Activated CD4-positive, alpha-beta T cell treated with anti-CD3 and anti-CD28 coated beads, Interleukin-2, amount 10 ng/mL, durations not matched to agents 7 days and 5 days (primary cell): ENCODE measurements at regions not wholly inside any gene's neighbourhood (a gene's known extent, or its start where the extent isn't known, plus 50 kb on each side); places are given as distances from the start of the nearest gene placed in this dataset.
"Not testable (repeated sequence)": the region's sequence is repeated elsewhere in the genome, so short reads cannot be mapped to it uniquely, and the experiment has no call there.

Experiments used
- CTCF ChIA-PET: fragments of 350-600 bp; sonication (Branson Sonifier 250); formaldehyde crosslinking; loops from one replicate; lab custom pipeline; 2021; ENCODE audit warnings: antibody characterized with exemption; lab: Charles Lee
- POLR2A ChIA-PET: fragments of 350-600 bp; sonication (Branson Sonifier 250); formaldehyde crosslinking; loops from one replicate; lab custom pipeline; 2021; ENCODE audit warnings: antibody characterized with exemption; lab: Charles Lee
- DNase-seq: peaks from one replicate; pipeline ENCODE4 v3.0.0-alpha.2; 2020
- H3K27ac Mint-ChIP-seq: one replicate; pipeline ENCODE4 v1.8.0; 2021; ENCODE audit warnings: mild to moderate bottlenecking, moderate library complexity, mixed read lengths
- H3K27me3 Mint-ChIP-seq: one replicate; pipeline ENCODE4 v1.8.0; 2021; ENCODE audit warnings: mixed read lengths
- H3K36me3 Mint-ChIP-seq: one replicate; pipeline ENCODE4 v1.8.0; 2021; ENCODE audit warnings: low read depth, mixed read lengths
- H3K4me1 Mint-ChIP-seq: one replicate; pipeline ENCODE4 v1.8.0; 2021; ENCODE audit warnings: mixed read lengths
- H3K4me3 Mint-ChIP-seq: one replicate; pipeline ENCODE4 v1.8.0; 2021; ENCODE audit warnings: mild to moderate bottlenecking, moderate library complexity, mixed read lengths
- H3K9me3 Mint-ChIP-seq: one replicate; pipeline ENCODE4 v1.8.0; 2021; ENCODE audit warnings: mixed read lengths

DNA sequence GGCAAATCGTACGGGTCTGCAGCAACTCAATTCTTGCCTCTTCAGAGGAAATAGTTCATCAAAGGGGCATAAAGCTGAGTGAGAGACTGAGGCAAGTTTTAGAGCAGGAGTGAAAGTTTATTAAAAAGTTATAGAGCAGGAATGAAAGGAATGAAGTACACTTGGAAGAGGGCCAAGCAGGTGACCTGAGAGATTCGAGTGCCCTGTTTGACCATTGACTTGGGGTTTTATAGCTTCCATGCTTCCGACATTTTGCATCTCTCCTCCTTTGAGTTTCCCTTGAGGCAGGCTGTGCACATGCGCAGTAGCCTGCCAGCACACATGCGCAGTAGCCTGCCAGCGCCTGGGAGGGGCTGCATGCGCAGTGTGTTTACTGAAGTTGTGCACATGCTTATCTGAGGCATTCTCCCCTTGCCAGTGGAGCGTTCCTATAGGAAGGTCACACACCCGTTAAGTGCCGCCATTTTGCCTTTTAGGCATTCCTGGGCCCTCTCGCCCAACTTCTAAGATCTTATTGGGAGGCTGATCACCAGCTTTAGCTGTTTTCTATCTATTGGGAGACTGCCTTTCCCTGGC, 265.5 kb upstream of the MGAT5 start:
- no peak for DNase-seq
- Mint-ChIP-seq H3K36me3 (no peaks in the 10 kb centered on the region), H3K27ac (no peak overlapping the region), H3K9me3 (no peaks in the 10 kb centered on the region), H3K27me3 (peaks cover 14% of the 10 kb centered on the region), H3K4me3 (no peak overlapping the region), H3K4me1 (no peaks in the 10 kb centered on the region)
- ChIA-PET POLR2A (no interaction called here), CTCF (interaction anchor here (0.7 kb wide), 1 partner anchor 12 kb away, joined by 3 read pairs; no protein-coding TSS in a partner anchor)

DNA sequence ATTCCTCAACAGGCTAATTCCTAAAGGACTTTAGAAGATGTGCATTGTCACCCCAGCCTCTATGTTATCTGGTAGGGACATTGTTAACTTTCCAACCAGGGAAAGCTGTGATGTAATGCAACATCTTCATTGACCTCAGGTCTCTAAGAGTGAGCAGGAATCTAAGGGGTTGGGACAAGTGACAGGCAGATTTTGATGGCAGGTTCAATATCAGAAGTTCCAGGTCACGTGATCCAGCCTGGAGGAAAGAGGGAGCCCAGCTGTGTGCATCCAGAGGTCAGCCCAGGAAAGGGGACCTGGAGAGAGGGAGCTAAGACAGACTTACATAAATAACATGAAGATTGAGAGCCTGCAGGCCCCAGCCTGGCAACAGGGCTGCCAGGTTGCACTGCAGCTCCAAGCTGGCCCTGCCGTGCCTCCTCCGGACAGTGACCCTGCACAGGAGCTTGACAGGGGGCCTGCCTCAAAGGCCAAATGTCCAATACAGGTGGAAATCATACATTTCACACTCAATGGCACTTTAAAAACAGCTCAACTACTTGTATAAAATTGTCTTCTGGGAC, 262.2 kb upstream of the MGAT5 start:
- CTCF ChIA-PET, result no interaction called here
- Mint-ChIP-seq H3K27ac (no peak overlapping the region), H3K36me3 (no peaks in the 10 kb centered on the region), H3K27me3 (peaks cover 20% of the 10 kb centered on the region), H3K4me3 (no peak overlapping the region), H3K9me3 (no peaks in the 10 kb centered on the region), H3K4me1 (no peaks in the 10 kb centered on the region)
- POLR2A ChIA-PET, result no interaction called here
- DNase-seq, result no peak

DNA sequence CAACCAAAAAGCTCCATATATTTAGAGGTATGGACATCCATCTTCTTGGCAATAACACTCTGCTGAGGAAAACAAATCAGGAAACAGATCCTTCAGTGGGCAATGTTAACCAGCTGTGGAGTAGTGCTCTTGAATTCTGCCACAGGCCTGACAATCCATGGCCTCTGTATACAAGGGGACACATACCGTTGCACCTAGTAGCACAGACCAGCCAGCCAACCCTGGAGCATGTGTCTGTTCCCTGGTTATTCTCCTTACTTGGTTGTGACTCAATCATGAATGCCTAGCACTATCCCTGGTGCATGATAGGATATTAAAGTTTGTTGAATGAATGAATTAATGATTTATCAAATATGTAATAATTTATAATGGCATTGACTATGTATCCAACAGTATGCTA, 261.4 kb upstream of the MGAT5 start:
- Mint-ChIP-seq H3K27ac (no peak overlapping the region), H3K4me3 (no peak overlapping the region), H3K27me3 (peaks cover 18% of the 10 kb centered on the region), H3K36me3 (no peaks in the 10 kb centered on the region), H3K9me3 (no peaks in the 10 kb centered on the region), H3K4me1 (no peaks in the 10 kb centered on the region)
- DNase-seq, result no peak
- ChIA-PET POLR2A (no interaction called here), CTCF (no interaction called here)

DNA sequence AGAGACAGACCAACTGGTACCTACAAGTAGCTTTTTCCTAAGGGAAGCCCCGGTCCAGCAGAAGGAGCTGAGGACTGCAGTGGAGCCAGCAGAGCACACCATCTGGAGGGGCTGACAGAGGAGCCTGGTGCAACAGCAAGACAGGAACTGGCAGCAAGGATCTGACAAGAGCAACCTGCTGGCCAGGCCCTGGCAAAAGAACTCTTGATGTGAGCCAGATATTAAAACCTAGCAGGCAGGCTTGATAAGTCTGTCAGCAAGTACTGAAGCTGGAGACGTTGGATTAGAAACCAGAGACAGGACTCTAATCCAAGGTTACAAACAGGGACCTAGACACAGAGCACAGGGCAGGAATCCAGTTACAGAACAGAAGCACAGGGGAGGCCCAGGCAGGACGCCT, 260.7 kb upstream of the MGAT5 start:
- no peak overlapping the region for H3K27ac Mint-ChIP-seq
- CTCF ChIA-PET, result no interaction called here
- DNase-seq, result no peak
- H3K27me3 Mint-ChIP-seq, result peaks cover 16% of the 10 kb centered on the region
- no peaks in the 10 kb centered on the region for H3K4me1 Mint-ChIP-seq
- H3K9me3 Mint-ChIP-seq, result no peaks in the 10 kb centered on the region
- no peak overlapping the region for H3K4me3 Mint-ChIP-seq
- POLR2A ChIA-PET, result no interaction called here
- H3K36me3 Mint-ChIP-seq, result no peaks in the 10 kb centered on the region

- H3K36me3 Mint-ChIP-seq, DNase-seq, H3K9me3 Mint-ChIP-seq, H3K27ac Mint-ChIP-seq, POLR2A ChIA-PET, H3K4me3 Mint-ChIP-seq, H3K4me1 Mint-ChIP-seq: not testable (repeated sequence)
- H3K27me3 Mint-ChIP-seq, result peaks cover 21% of the 10 kb centered on the region
- CTCF ChIA-PET, result interaction anchor here (0.6 kb wide), 1 partner anchor 9 kb away, joined by 4 read pairs; no protein-coding TSS in a partner anchor
These were observed 255.1 kb upstream of the MGAT5 start for GRCh38 chr2:133998726-133999125.

- POLR2A ChIA-PET, result no interaction called here
- no peak for DNase-seq
- Mint-ChIP-seq H3K27ac (no peak overlapping the region), H3K4me1 (no peaks in the 10 kb centered on the region), H3K27me3 (peaks cover 13% of the 10 kb centered on the region), H3K4me3 (no peak overlapping the region), H3K9me3 (no peaks in the 10 kb centered on the region), H3K36me3 (no peaks in the 10 kb centered on the region)
- CTCF ChIA-PET, result no interaction called here
These were observed 251.5 kb upstream of the MGAT5 start for GRCh38 chr2:134002391-134002790.

DNA sequence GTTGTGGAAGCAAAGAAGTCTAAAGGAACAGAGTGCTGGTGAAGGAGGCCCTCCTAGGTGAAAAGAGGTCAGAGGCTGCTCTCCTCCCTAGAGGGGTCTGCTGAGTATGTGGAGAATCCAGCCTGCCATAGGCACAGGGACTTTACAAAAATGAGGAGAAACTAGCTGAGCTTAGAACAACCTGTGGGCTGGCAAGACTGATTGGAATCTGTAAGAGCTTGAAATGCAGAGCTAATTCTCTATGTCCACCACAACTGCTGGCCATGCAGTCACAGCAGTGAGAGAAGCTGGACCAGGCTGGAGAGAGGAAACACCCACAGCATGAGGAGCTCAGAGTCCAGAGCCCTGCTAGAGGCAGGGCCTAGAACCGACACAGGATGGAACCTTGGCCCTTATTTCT, 251.0 kb upstream of the MGAT5 start:
- Mint-ChIP-seq H3K27ac (no peak overlapping the region), H3K4me3 (no peak overlapping the region), H3K36me3 (no peaks in the 10 kb centered on the region), H3K4me1 (no peaks in the 10 kb centered on the region), H3K27me3 (peaks cover 13% of the 10 kb centered on the region), H3K9me3 (no peaks in the 10 kb centered on the region)
- ChIA-PET POLR2A (no interaction called here), CTCF (no interaction called here)
- no peak for DNase-seq

DNA sequence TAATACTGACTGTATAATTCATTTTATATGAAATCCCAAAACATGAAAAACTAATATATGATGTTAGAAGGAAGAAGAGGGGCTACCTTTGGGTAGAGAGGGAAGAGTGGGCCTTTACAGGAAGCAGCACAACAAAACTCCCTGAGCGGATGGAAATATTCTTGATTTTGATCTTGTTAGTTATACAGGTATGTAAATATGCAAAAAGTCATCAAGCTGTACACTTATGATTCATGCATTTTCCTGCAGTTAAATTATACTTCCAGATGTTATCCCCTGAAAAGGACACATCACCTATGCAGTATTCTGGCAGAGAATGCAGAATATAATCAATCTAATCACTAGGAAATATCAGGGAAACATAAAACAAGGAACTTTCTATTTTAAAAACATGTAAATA, 249.4 kb upstream of the MGAT5 start:
- H3K27me3 Mint-ChIP-seq, result peaks cover 9% of the 10 kb centered on the region
- ChIA-PET CTCF (no interaction called here), POLR2A (no interaction called here)
- no peak for DNase-seq
- no peaks in the 10 kb centered on the region for H3K9me3 Mint-ChIP-seq
- no peak overlapping the region for H3K4me3 Mint-ChIP-seq
- no peaks in the 10 kb centered on the region for H3K4me1 Mint-ChIP-seq
- no peak overlapping the region for H3K27ac Mint-ChIP-seq
- no peaks in the 10 kb centered on the region for H3K36me3 Mint-ChIP-seq

DNA sequence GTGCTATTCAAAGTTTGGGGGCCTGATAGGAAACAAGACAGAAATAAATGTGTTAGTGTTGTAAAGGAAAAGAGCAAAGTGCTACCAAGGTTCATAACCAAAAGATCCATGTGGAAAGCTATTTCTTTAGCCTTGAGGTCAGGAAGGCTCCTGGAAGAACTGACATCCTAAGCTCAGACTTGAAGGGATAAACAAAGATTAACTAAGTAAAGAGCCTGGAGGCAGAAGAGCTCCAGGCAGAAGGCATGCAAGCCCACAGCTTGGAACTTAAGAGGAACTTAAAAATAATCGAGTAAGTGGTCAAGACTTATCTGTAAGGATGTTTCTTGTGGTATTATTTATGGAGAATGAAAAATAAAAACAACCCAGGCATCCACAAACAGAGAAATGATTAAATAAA, 245.0 kb upstream of the MGAT5 start:
- H3K4me1 Mint-ChIP-seq, result no peaks in the 10 kb centered on the region
- ChIA-PET CTCF (interaction anchor here (0.6 kb wide), 1 partner anchor 1697 kb away, joined by 3 read pairs; no protein-coding TSS in a partner anchor), POLR2A (no interaction called here)
- no peaks in the 10 kb centered on the region for H3K9me3 Mint-ChIP-seq
- DNase-seq, result no peak
- no peak overlapping the region for H3K4me3 Mint-ChIP-seq
- H3K27me3 Mint-ChIP-seq, result no peaks in the 10 kb centered on the region
- no peaks in the 10 kb centered on the region for H3K36me3 Mint-ChIP-seq
- H3K27ac Mint-ChIP-seq, result no peak overlapping the region

GRCh38 chr2:134009440-134009839, 244.4 kb upstream of the MGAT5 start:
- no peak overlapping the region for H3K4me3 Mint-ChIP-seq
- no peaks in the 10 kb centered on the region for H3K36me3 Mint-ChIP-seq
- CTCF ChIA-PET, result interaction anchor here (0.6 kb wide), 1 partner anchor 81 kb away, joined by 3 read pairs; no protein-coding TSS in a partner anchor
- no peak for DNase-seq
- no peak overlapping the region for H3K27ac Mint-ChIP-seq
- POLR2A ChIA-PET, result interaction anchor here (0.7 kb wide), 1 partner anchor 26 kb away, joined by 7 read pairs; no protein-coding TSS in a partner anchor
- no peaks in the 10 kb centered on the region for H3K9me3 Mint-ChIP-seq
- H3K4me1 Mint-ChIP-seq, result no peaks in the 10 kb centered on the region
- H3K27me3 Mint-ChIP-seq, result no peaks in the 10 kb centered on the region

GRCh38 chr2:134009906-134010305, 244.0 kb upstream of the MGAT5 start:
- not testable (repeated sequence) for H3K36me3 Mint-ChIP-seq, H3K9me3 Mint-ChIP-seq, DNase-seq, H3K4me3 Mint-ChIP-seq, H3K27ac Mint-ChIP-seq, H3K27me3 Mint-ChIP-seq, H3K4me1 Mint-ChIP-seq
- CTCF ChIA-PET, result interaction anchor here (0.6 kb wide), 1 partner anchor 81 kb away, joined by 3 read pairs; no protein-coding TSS in a partner anchor
- POLR2A ChIA-PET, result interaction anchor here (0.7 kb wide), 1 partner anchor 26 kb away, joined by 7 read pairs; no protein-coding TSS in a partner anchor

DNA sequence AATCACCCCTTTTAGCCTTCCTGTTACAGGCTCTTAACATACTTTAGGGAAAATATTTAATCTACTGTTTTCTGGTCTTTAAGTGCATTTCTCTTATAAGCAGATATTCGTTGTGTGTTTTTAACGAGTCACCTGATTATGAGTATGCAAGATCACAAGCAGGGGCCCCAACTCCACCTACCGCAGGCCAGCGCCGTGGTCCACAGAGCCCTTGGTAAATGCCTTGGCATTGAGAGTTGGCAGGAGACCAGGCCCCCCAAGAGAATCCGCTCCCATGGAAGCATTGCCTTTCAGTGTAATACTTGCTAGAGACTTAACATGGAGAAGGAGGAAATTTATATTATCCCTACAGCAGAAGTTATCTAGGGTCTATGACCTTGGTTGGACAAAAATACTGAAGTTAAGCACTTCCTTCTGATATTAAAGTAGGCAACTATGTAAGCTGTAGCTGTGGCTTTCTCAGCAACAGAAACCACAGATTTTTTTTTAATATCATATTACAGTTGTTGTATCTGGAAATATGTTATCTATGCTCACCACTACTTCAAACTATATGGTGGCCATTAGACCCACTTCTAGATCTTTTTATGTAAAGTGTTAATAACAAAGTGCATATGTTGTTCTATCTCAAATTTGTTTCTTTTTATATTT, 241.8 kb upstream of the MGAT5 start:
- Mint-ChIP-seq H3K27ac (no peak overlapping the region), H3K36me3 (no peaks in the 10 kb centered on the region), H3K9me3 (no peaks in the 10 kb centered on the region), H3K4me1 (no peaks in the 10 kb centered on the region), H3K4me3 (no peak overlapping the region), H3K27me3 (no peaks in the 10 kb centered on the region)
- no peak for DNase-seq
- ChIA-PET CTCF (no interaction called here), POLR2A (no interaction called here)

DNA sequence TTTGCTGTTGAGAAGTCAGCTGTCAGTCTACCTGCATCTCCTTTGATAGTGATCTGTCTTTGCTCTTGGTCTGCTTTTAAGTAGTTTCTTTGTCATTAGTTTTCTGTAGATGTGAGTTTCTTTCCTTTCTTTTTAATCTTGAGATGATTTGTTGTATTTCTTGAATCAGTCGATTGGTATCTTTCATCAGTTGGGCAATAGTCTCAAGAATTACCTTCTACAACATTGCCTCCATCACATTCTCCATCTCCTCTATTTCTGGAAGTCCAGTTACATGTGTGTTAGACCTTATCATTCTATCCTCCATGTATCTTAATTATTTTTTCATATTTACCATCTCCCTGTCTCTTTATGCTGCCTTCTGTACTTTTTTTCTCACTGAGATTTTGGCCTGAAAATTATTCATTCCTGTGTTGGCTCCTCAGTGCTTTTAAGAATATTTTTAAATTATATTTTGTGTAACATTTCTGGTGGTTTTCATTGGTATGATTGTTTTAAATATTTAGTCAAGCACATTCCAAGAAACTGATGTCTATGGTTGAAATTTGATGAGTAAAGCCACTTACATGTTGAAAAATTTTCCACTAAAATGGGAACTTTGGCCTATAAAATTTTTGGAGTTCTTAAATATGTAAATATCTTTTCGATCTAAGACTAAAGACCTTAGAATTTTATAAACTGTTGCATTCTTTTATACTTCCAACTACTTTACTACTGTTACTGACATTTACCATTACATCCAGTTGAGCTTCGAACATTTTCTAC, 239.5 kb upstream of the MGAT5 start:
- Mint-ChIP-seq H3K27me3 (no peaks in the 10 kb centered on the region), H3K9me3 (no peaks in the 10 kb centered on the region), H3K4me3 (no peak overlapping the region), H3K4me1 (no peaks in the 10 kb centered on the region), H3K27ac (no peak overlapping the region), H3K36me3 (no peaks in the 10 kb centered on the region)
- DNase-seq, result no peak
- POLR2A ChIA-PET, result no interaction called here
- CTCF ChIA-PET, result interaction anchor here (0.6 kb wide), 2 partner anchors 77 to 1376 kb away, joined by 4 to 7 read pairs; no protein-coding TSS in a partner anchor
